ENCODE measurements at regions not wholly inside any gene's neighbourhood (a gene's known extent, or its start where the extent isn't known, plus 50 kb on each side); places are given as distances from the start of the nearest gene placed in this dataset.

DNA sequence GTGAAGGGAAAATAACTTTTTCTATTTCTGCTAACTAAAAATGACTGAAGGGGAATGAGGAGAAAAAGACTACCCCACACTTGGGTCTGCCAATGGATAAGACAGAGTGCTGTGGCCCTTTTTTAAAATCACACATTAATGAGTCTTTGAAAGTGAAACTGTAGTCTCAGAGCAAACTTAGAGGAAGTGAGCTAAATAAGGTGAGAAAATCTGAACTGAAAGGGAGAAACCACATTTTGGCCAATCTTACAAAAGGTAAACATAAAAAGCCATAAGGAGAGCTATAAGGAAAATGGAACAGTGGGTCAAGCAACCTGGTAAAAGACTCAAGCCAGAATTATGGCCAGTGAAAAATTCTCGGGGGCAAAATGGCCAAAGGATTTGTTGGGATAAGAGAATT is 755.1 kb upstream of the IGFBP7 start:
- no peak overlapping the region for H3K4me3 ChIP-seq
- H3K36me3 ChIP-seq: no peaks in the 10 kb centered on the region
- no peak for DNase-seq (ENCODE audit: low read depth in 1 of 2, low spot score in 2 of 2)
- no peak overlapping the region for H3K27ac ChIP-seq
- H3K4me1 ChIP-seq (replicated peaks): no peaks in the 10 kb centered on the region
- no peaks in the 10 kb centered on the region for H3K27me3 ChIP-seq (replicated peaks)
- no peaks in the 10 kb centered on the region for H3K9me3 ChIP-seq (replicated peaks)

DNA sequence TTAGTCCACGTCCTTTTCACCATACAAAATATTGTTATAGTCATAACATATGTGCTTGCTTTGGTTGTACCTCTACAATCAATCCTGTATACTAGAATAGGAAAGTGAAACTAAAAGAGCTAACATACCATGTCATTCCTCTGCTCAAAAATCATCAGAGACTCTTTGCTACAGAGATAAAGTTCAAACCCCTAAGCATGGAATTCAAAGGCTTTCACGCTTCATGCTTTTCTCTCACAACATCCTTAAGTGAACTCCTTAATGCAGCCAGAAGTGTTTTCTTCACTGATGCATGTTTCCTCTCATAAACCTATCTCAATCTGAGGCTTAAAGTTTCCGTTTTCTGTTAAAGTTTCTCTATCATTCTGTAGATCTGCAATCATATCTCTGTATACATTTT is 744.6 kb upstream of the IGFBP7 start:
- H3K27me3 ChIP-seq (replicated peaks): no peaks in the 10 kb centered on the region
- H3K4me3 ChIP-seq: 0 out of 2 replicates have a peak overlapping the region, but pooled peaks have one; percentile 5
- H3K36me3 ChIP-seq: no peaks in the 10 kb centered on the region
- H3K9me3 ChIP-seq (replicated peaks): no peaks in the 10 kb centered on the region
- DNase-seq (ENCODE audit: low read depth in 1 of 2, low spot score in 2 of 2): no peak
- no peak overlapping the region for H3K27ac ChIP-seq
- no peaks in the 10 kb centered on the region for H3K4me1 ChIP-seq (replicated peaks)

DNA sequence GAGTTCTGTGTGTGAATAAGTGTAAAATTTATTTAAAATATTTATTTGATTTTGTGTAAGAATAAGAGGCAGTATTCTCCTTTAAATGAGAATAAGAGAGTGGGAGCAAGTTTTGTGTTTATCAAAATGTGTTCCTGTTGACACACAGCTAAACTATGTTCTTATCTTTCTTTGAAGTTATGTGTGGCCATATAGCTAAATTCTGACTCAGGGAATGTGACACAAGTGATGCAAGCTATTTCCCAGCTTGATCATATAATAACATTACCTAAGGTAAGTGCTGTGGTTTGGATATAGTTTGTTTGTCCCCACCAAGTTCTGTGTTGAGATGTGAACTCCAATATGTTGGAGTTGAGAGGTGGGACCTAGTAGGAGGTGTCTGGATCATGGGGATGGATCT is 740.0 kb upstream of the IGFBP7 start:
- DNase-seq (ENCODE audit: low read depth in 1 of 2, low spot score in 2 of 2): no peak

DNA sequence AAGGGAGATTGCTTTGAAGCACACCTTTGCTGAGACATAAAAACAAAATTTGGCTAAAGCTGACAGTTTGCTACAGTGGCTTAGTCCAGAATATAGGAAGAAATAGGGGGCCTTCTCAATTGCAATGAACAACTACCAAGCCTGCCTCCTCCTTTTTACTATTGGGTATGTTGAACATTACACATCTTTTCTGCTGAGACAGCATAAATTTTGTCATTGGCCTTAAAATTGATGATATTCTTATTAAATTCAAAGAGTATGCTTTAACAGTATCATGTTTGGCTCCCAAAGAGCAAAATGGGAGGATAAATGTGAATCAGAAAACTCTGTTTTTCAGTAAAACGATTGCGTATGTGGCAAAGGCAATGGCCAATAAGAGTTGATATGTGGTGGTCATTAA is 721.9 kb upstream of the IGFBP7 start:
- Histone ChIP-seq H3K4me1 (replicated peaks) (no peaks in the 10 kb centered on the region), H3K27ac (no peak overlapping the region), H3K27me3 (replicated peaks) (no peaks in the 10 kb centered on the region), H3K4me3 (no peak overlapping the region), H3K9me3 (replicated peaks) (no peaks in the 10 kb centered on the region), H3K36me3 (no peaks in the 10 kb centered on the region)
- no peak for DNase-seq (ENCODE audit: low read depth in 1 of 2, low spot score in 2 of 2)

More for the DNA sequence above, 740.0 kb upstream of the IGFBP7 start:
- H3K9me3 ChIP-seq (replicated peaks): no peaks in the 10 kb centered on the region
- H3K4me1 ChIP-seq (replicated peaks): no peaks in the 10 kb centered on the region
- no peak overlapping the region for H3K4me3 ChIP-seq
- H3K27me3 ChIP-seq (replicated peaks): no peaks in the 10 kb centered on the region
- H3K27ac ChIP-seq: no peak overlapping the region
- no peaks in the 10 kb centered on the region for H3K36me3 ChIP-seq

DNA sequence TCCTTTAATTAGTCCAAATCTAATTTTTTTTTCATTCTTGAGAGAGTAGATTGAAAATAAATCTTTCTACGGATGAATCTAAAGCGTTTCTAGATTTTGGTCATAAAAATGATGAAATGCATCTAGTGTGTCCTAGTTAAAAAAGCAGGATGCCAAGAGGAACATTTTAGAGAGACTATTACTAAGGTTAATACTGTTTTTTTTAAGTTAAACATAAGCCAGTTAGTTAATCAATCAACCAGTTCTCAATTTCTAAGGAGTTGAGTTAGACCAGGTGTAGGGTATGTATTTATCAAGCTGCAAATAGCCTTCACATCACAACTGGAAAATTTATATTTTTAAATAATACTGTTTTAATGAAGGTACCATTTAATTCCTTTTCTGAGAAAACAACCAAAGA is 679.5 kb upstream of the IGFBP7 start:
- H3K4me3 ChIP-seq: no peak overlapping the region
- H3K27me3 ChIP-seq (replicated peaks): no peaks in the 10 kb centered on the region
- no peaks in the 10 kb centered on the region for H3K4me1 ChIP-seq (replicated peaks)
- no peak for DNase-seq (ENCODE audit: low read depth in 1 of 2, low spot score in 2 of 2)
- H3K27ac ChIP-seq: no peak overlapping the region
- H3K9me3 ChIP-seq (replicated peaks): no peaks in the 10 kb centered on the region
- H3K36me3 ChIP-seq: no peaks in the 10 kb centered on the region

DNA sequence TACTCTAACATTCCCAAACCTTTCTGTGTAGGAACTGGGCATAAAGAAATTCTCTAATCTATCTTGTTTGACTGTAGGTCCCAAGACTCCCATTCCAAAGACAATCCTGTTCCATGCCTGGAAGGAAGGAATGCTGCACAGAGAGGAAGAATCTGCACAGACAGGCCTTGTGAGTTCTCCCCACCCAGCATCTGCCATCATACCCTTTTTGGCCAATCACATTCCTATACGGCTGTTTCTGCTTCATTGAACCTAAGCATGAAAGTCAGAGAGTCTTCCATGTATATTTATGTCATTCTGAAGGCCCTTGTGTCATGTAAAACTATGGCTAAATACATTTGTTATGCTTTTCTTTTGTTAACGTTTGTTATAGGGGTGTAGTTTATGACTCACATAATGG is 667.7 kb upstream of the IGFBP7 start:
- Histone ChIP-seq H3K27ac (no peak overlapping the region), H3K36me3 (no peaks in the 10 kb centered on the region), H3K4me1 (replicated peaks) (no peaks in the 10 kb centered on the region)

DNA sequence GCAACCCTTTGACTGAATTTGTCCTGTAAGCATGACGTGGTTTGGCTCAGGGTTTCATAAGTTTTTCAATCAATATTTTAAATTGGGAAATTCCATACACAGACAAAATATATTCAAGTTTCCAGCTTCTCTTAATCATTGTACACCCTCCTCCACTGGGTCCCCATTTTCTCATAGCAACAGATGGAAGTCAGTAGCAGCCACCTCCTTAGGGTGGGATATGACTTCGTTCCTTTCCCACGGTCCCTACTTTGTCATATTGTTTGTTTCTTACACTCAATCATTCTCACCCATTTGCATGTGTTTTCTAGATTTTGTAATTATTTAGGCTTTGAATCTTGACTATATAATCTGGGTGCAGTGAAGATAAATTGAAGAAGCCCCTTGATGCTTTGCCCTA is 664.5 kb upstream of the IGFBP7 start:
- no peaks in the 10 kb centered on the region for H3K27me3 ChIP-seq (replicated peaks)
- H3K36me3 ChIP-seq: no peaks in the 10 kb centered on the region
- no peak overlapping the region for H3K27ac ChIP-seq
- no peak for DNase-seq (ENCODE audit: low read depth in 1 of 2, low spot score in 2 of 2)
- H3K4me1 ChIP-seq (replicated peaks): no peaks in the 10 kb centered on the region
- no peaks in the 10 kb centered on the region for H3K9me3 ChIP-seq (replicated peaks)
- H3K4me3 ChIP-seq: no peak overlapping the region

More for the DNA sequence above, 667.7 kb upstream of the IGFBP7 start:
- Histone ChIP-seq H3K27me3 (replicated peaks) (no peaks in the 10 kb centered on the region), H3K4me3 (no peak overlapping the region), H3K9me3 (replicated peaks) (no peaks in the 10 kb centered on the region)
- no peak for DNase-seq (ENCODE audit: low read depth in 1 of 2, low spot score in 2 of 2)

DNA sequence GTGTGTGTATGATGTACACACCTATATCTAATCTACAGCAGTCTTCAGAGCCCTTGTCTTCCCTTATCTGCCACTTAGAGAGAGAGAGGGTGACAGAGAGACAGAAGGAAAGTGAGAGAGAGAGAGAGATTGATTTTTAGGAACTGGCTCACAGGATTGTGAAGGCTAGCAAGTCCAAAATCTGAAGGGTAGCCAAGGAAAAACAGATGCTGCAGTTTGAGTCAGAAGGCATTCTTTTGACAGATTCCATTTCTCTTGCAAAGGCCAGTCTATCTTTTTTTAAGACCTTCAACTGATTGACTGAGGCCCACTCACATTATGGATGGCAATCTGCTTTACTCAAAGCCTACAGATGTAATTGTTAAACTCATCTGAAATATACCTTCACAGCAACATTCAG is 664.0 kb upstream of the IGFBP7 start:
- Histone ChIP-seq H3K9me3 (replicated peaks) (no peaks in the 10 kb centered on the region), H3K4me1 (replicated peaks) (no peaks in the 10 kb centered on the region), H3K27me3 (replicated peaks) (no peaks in the 10 kb centered on the region), H3K36me3 (no peaks in the 10 kb centered on the region), H3K27ac (no peak overlapping the region), H3K4me3 (no peak overlapping the region)
- DNase-seq (ENCODE audit: low read depth in 1 of 2, low spot score in 2 of 2): no peak

DNA sequence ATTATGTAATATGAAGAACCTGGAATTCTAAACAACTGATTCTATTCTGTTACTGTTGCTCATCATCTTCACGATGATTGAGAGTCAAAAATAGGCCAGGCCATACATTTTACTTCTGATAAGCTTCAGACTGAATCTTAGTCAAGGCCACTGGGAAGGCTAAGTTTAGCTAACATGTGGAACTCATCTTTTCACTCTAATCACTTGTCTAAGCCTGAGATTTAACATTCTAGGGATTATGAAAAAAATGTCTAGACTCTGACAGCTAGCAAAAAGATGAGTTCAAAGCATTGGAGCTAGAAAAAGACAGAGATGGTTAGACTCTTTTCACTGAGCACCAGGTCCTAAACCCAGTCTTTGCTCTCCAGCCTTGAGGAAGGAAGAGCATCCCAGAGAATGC is 656.2 kb upstream of the IGFBP7 start:
- Histone ChIP-seq H3K4me3 (no peak overlapping the region), H3K36me3 (no peaks in the 10 kb centered on the region), H3K27ac (no peak overlapping the region), H3K4me1 (replicated peaks) (no peaks in the 10 kb centered on the region), H3K27me3 (replicated peaks) (no peaks in the 10 kb centered on the region), H3K9me3 (replicated peaks) (no peaks in the 10 kb centered on the region)
- DNase-seq (ENCODE audit: low read depth in 1 of 2, low spot score in 2 of 2): no peak

DNA sequence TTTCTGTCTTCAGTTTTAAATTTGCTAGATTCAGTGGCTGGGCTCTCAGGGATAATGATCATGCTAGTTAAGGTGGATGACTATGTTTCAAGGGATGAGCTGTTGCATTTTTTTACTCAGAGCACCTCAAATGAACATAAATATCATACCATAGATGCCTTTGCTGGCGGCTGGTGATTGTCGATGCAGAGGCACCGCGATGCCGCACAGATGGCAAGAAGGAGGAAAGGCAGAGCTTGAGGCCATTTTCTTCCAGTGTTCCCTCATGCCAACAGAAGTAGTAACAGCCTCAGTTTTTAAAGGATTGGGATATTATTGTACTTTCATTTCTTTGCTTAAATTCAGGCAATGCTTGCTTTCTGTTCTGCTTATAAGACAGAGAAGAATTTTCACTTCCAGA is 654.7 kb upstream of the IGFBP7 start:
- Histone ChIP-seq H3K9me3 (replicated peaks) (no peaks in the 10 kb centered on the region), H3K27ac (no peak overlapping the region), H3K4me1 (replicated peaks) (no peaks in the 10 kb centered on the region), H3K27me3 (replicated peaks) (no peaks in the 10 kb centered on the region), H3K36me3 (no peaks in the 10 kb centered on the region), H3K4me3 (no peak overlapping the region)
- DNase-seq (ENCODE audit: low read depth in 1 of 2, low spot score in 2 of 2): no peak

DNA sequence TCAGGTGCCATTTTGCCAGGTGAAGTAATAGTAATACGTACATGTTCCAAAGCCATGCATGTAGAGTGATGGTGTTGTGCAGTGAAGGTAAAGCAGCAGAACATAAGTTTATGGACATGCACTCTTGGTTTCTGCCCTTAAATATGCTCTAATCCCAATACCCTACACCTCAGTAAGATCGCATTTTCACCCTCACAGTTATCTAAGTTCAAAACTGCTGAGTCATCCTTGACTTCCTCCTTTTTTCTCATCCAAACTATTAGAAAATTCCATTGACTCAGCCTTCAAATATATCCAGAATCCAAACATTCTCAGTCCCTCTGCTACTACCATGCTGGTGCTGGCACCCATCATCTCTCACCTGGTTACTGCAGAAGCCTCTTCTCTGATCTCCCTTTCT is 652.9 kb upstream of the IGFBP7 start:
- DNase-seq (ENCODE audit: low read depth in 1 of 2, low spot score in 2 of 2): no peak
- Histone ChIP-seq H3K27ac (no peak overlapping the region), H3K4me1 (replicated peaks) (no peaks in the 10 kb centered on the region)

DNA sequence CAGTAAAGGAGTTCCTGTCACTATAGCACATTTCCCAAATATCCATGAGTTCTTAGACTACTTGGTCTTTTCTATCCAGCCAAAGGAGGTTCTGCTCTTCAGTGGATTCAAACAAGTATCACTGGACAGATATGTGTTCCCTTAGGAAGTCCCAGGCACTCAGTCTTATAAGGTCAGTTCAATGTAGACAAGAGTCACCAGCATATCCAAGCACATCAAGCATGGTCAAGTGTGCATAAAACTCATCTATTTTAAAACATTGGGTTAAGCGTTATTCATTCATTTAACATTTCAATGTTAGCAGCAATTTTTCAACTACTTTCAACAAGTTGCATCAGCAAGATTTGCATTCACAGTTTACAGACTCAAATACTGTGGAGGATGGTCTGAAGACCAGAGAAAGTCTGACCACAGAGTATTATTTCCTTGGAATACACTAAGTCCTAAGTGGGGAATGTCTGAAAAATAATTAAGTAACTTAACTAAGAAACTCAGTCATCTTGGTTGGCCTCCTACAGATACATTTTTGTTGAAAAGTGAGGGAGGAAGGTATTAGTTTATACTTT is 630.5 kb upstream of the IGFBP7 start:
- Histone ChIP-seq H3K9me3 (replicated peaks) (no peaks in the 10 kb centered on the region), H3K4me3 (no peak overlapping the region), H3K4me1 (replicated peaks) (no peaks in the 10 kb centered on the region), H3K27ac (no peak overlapping the region), H3K27me3 (replicated peaks) (no peaks in the 10 kb centered on the region), H3K36me3 (no peaks in the 10 kb centered on the region)
- no peak for DNase-seq (ENCODE audit: low read depth in 1 of 2, low spot score in 2 of 2)

More for the DNA sequence above, 652.9 kb upstream of the IGFBP7 start:
- Histone ChIP-seq H3K9me3 (replicated peaks) (no peaks in the 10 kb centered on the region), H3K4me3 (no peak overlapping the region), H3K36me3 (no peaks in the 10 kb centered on the region), H3K27me3 (replicated peaks) (no peaks in the 10 kb centered on the region)

DNA sequence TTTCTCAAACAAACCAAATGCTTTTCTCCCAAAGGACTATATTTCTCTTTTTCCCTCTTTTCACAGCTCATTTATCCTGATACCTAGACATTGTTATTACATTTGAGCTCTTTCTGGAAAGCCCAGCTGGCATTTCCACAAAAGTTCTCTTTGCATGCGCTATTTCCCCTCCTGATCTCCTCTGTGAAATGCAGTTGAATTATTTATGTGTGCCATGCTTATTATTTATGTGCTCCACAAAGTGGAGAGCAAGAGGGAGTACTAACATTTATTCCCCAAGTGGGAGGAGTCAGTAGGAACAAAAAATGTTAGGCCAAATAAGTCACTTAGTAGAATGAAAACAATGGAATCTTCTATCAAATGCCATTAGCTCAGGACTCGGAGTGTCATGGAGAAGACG is 626.6 kb upstream of the IGFBP7 start:
- H3K4me1 ChIP-seq (replicated peaks): no peaks in the 10 kb centered on the region
- DNase-seq (ENCODE audit: low read depth in 1 of 2, low spot score in 2 of 2): no peak
- no peak overlapping the region for H3K27ac ChIP-seq
- H3K27me3 ChIP-seq (replicated peaks): no peaks in the 10 kb centered on the region
- H3K36me3 ChIP-seq: no peaks in the 10 kb centered on the region
- no peak overlapping the region for H3K4me3 ChIP-seq
- H3K9me3 ChIP-seq (replicated peaks): no peaks in the 10 kb centered on the region

DNA sequence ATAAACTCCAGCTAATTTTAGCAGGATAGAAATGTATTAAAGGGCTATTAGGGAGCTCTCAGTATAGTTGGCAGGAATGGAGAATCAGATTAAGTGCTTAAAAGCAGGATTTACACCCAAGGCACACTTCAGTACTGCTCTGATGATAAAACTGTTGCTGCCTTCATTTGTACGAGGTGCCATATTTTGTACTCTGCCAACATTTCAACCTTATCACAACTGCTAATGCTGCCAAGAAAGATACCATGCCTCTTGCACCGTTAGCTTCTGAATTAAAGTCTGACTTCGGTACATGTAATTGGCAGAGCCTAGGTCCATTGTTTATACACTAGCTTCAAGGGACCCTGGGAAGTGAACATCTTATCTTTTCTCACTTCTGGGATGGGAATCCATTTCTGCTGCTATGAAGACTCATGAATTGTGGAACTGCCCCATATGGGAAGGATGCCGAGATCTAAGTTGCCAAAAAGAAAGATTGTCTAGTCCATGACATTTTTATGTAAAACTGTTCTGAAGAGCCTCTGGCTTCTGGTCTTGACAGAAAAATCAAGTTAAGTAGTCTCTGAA is 624.0 kb upstream of the IGFBP7 start:
- H3K4me1 ChIP-seq (replicated peaks): no peaks in the 10 kb centered on the region
- no peaks in the 10 kb centered on the region for H3K9me3 ChIP-seq (replicated peaks)
- H3K27me3 ChIP-seq (replicated peaks): no peaks in the 10 kb centered on the region
- H3K36me3 ChIP-seq: no peaks in the 10 kb centered on the region
- no peak overlapping the region for H3K4me3 ChIP-seq
- no peak for DNase-seq (ENCODE audit: low read depth in 1 of 2, low spot score in 2 of 2)
- no peak overlapping the region for H3K27ac ChIP-seq

Data from SJSA1 (cell line).